ENCODE measurements at regions not wholly inside any gene's neighbourhood (a gene's known extent, or its start where the extent isn't known, plus 50 kb on each side); places are given as distances from the start of the nearest gene placed in this dataset.

GRCh38 chr17:14011740-14012405 is 57.4 kb upstream of the COX10 start:
- TF ChIP-seq POLR2A (IDR thresholded peaks at IDR 0.05; ENCODE audit: low read depth) (no peak), CTCF (IDR thresholded peaks at IDR 0.05) (no peak), POLR2AphosphoS5 (IDR thresholded peaks at IDR 0.05) (no peak)

All from esophagus muscularis mucosa (tissue), 3 donors.